Activated T-cell treated with anti-CD3 and anti-CD28 coated beads, Interleukin-2, amount 50 U/mL, for 4 hours (primary cell): ENCODE measurements at regions not wholly inside any gene's neighbourhood (a gene's known extent, or its start where the extent isn't known, plus 50 kb on each side); places are given as distances from the start of the nearest gene placed in this dataset.
"Not testable (repeated sequence)": the region's sequence is repeated elsewhere in the genome, so short reads cannot be mapped to it uniquely, and the experiment has no call there.

Source experiments
- ATAC-seq, 2 donors: fragments of 200-7000 bp; cut with Tn5 transposase; one replicate each; pipeline ENCODE4 v1.10.0; 2021
- DNase-seq: peaks from one replicate; pipeline ENCODE4 v3.0.0-alpha.2; 2020
- H3K27me3 Mint-ChIP-seq: one replicate; pipeline ENCODE4 v1.8.0; 2021; ENCODE audit warnings: low read depth, mixed read lengths
- H3K36me3 Mint-ChIP-seq: one replicate; pipeline ENCODE4 v1.8.0; 2022; ENCODE audit warnings: mixed read lengths; ENCODE audit not compliant: insufficient read depth
- H3K4me1 Mint-ChIP-seq: one replicate; pipeline ENCODE4 v1.8.0; 2021; ENCODE audit warnings: low read depth, mixed read lengths
- H3K4me3 Mint-ChIP-seq: one replicate; pipeline ENCODE4 v1.8.0; 2021; ENCODE audit warnings: mild to moderate bottlenecking, moderate library complexity, mixed read lengths
- H3K9me3 Mint-ChIP-seq: one replicate; pipeline ENCODE4 v1.8.0; 2021; ENCODE audit warnings: mixed read lengths

- ATAC-seq (no peak), DNase-seq (no peak)
- H3K4me3 Mint-ChIP-seq, result no peak overlapping the region
- no peaks in the 10 kb centered on the region for H3K4me1 Mint-ChIP-seq
- H3K9me3 Mint-ChIP-seq, result no peaks in the 10 kb centered on the region
- no peaks in the 10 kb centered on the region for H3K36me3 Mint-ChIP-seq
- H3K27me3 Mint-ChIP-seq, result peaks cover 4% of the 10 kb centered on the region
Observed at GRCh38 chr7:113030489-113030888, 56.1 kb downstream of the GPR85 start.

GRCh38 chr7:113026941-113027340 is 59.7 kb downstream of the GPR85 start:
- no peaks in the 10 kb centered on the region for H3K27me3 Mint-ChIP-seq
- H3K36me3 Mint-ChIP-seq, result no peaks in the 10 kb centered on the region
- no peaks in the 10 kb centered on the region for H3K4me1 Mint-ChIP-seq
- no peaks in the 10 kb centered on the region for H3K9me3 Mint-ChIP-seq
- no peak for ATAC-seq
- no peak overlapping the region for H3K4me3 Mint-ChIP-seq
- no peak for DNase-seq

- H3K9me3 Mint-ChIP-seq, result peaks cover 16% of the 10 kb centered on the region
- ATAC-seq, H3K27me3 Mint-ChIP-seq, DNase-seq, H3K4me3 Mint-ChIP-seq, H3K36me3 Mint-ChIP-seq, H3K4me1 Mint-ChIP-seq: not testable (repeated sequence)
Observed at GRCh38 chr7:113017144-113017857, 69.3 kb downstream of the GPR85 start.

GRCh38 chr7:113015034-113015645 is 71.5 kb downstream of the GPR85 start:
- ATAC-seq (no peak), DNase-seq (no peak)
- Mint-ChIP-seq H3K4me1 (no peaks in the 10 kb centered on the region), H3K36me3 (no peaks in the 10 kb centered on the region), H3K27me3 (peaks cover 1% of the 10 kb centered on the region), H3K4me3 (no peak overlapping the region), H3K9me3 (peaks cover 14% of the 10 kb centered on the region)

GRCh38 chr7:113013761-113014449 is 72.7 kb downstream of the GPR85 start:
- no peak for ATAC-seq
- peaks cover 4% of the 10 kb centered on the region for H3K27me3 Mint-ChIP-seq
- no peak overlapping the region for H3K4me3 Mint-ChIP-seq
- no peaks in the 10 kb centered on the region for H3K36me3 Mint-ChIP-seq
- H3K4me1 Mint-ChIP-seq, result no peaks in the 10 kb centered on the region
- peaks cover 14% of the 10 kb centered on the region for H3K9me3 Mint-ChIP-seq
- no peak for DNase-seq

GRCh38 chr7:113012862-113013261 is 73.8 kb downstream of the GPR85 start:
- H3K4me1 Mint-ChIP-seq, ATAC-seq, H3K36me3 Mint-ChIP-seq, DNase-seq, H3K4me3 Mint-ChIP-seq, H3K27me3 Mint-ChIP-seq: not testable (repeated sequence)
- peaks cover 15% of the 10 kb centered on the region for H3K9me3 Mint-ChIP-seq

- Mint-ChIP-seq H3K9me3 (peaks cover 18% of the 10 kb centered on the region), H3K4me1 (no peaks in the 10 kb centered on the region), H3K27me3 (peaks cover 6% of the 10 kb centered on the region), H3K36me3 (no peaks in the 10 kb centered on the region), H3K4me3 (no peak overlapping the region)
- DNase-seq (no peak), ATAC-seq (no peak)
Observed at GRCh38 chr7:113010377-113010776, 76.2 kb downstream of the GPR85 start.

GRCh38 chr7:113008755-113009154 is 77.9 kb downstream of the GPR85 start:
- H3K4me1 Mint-ChIP-seq, result no peaks in the 10 kb centered on the region
- H3K9me3 Mint-ChIP-seq, result peaks cover 18% of the 10 kb centered on the region
- no peak overlapping the region for H3K4me3 Mint-ChIP-seq
- H3K36me3 Mint-ChIP-seq, result no peaks in the 10 kb centered on the region
- DNase-seq, result no peak
- H3K27me3 Mint-ChIP-seq, result peaks cover 6% of the 10 kb centered on the region
- ATAC-seq, result no peak

GRCh38 chr7:113004726-113005454 is 81.7 kb downstream of the GPR85 start:
- DNase-seq, result no peak
- no peak for ATAC-seq
- Mint-ChIP-seq H3K27me3 (peaks cover 4% of the 10 kb centered on the region), H3K36me3 (no peaks in the 10 kb centered on the region), H3K4me1 (no peaks in the 10 kb centered on the region), H3K4me3 (no peak overlapping the region), H3K9me3 (peaks cover 4% of the 10 kb centered on the region)

- Mint-ChIP-seq H3K36me3 (no peaks in the 10 kb centered on the region), H3K4me3 (no peak overlapping the region), H3K4me1 (no peaks in the 10 kb centered on the region), H3K27me3 (peaks cover 2% of the 10 kb centered on the region), H3K9me3 (no peaks in the 10 kb centered on the region)
- no peak for DNase-seq
- ATAC-seq, result no peak
Observed at GRCh38 chr7:113000316-113001020, 86.2 kb downstream of the GPR85 start.

- Mint-ChIP-seq H3K4me1 (no peaks in the 10 kb centered on the region), H3K36me3 (no peaks in the 10 kb centered on the region)
Observed at GRCh38 chr7:112997831-112998230, 88.8 kb downstream of the GPR85 start.

GRCh38 chr7:112996331-112996871 is 90.2 kb downstream of the GPR85 start:
- ATAC-seq, result no peak
- Mint-ChIP-seq H3K4me3 (no peak overlapping the region), H3K27me3 (peaks cover 5% of the 10 kb centered on the region), H3K4me1 (no peaks in the 10 kb centered on the region), H3K9me3 (no peaks in the 10 kb centered on the region), H3K36me3 (no peaks in the 10 kb centered on the region)
- DNase-seq, result no peak

More at GRCh38 chr7:112997831-112998230, 88.8 kb downstream of the GPR85 start:
- Mint-ChIP-seq H3K27me3 (peaks cover 2% of the 10 kb centered on the region), H3K4me3 (no peak overlapping the region), H3K9me3 (no peaks in the 10 kb centered on the region)
- no peak for ATAC-seq
- no peak for DNase-seq

- ATAC-seq (no peak), DNase-seq (no peak)
- Mint-ChIP-seq H3K9me3 (no peaks in the 10 kb centered on the region), H3K36me3 (no peaks in the 10 kb centered on the region), H3K27me3 (peaks cover 7% of the 10 kb centered on the region), H3K4me3 (no peak overlapping the region), H3K4me1 (no peaks in the 10 kb centered on the region)
Observed at GRCh38 chr7:112995059-112995824, 91.4 kb downstream of the GPR85 start.
